CD14-positive monocyte (primary cell): ENCODE measurements at regions not wholly inside any gene's neighbourhood (a gene's known extent, or its start where the extent isn't known, plus 50 kb on each side); places are given as distances from the start of the nearest gene placed in this dataset.

ENCODE experiments used
- DNase-seq, 3 donors: peaks; one replicate each; pipeline ENCODE4 v3.0.0-alpha.2; 2011 to 2022
- H2AFZ ChIP-seq: 2 replicates; pipeline ENCODE4 v1.6.0; 2012; ENCODE audit warnings: mild to moderate bottlenecking, low read depth, low read length, inconsistent platforms; ENCODE audit not compliant: insufficient read depth, poor library complexity, severe bottlenecking
- H3K27ac ChIP-seq, 2 donors: 1 replicate in 1 of 2; 2 replicates in 1 of 2; pipeline ENCODE4 v1.5.1; 2012 to 2013; ENCODE audit warnings: low read length in 2 of 2, control low read depth in 1 of 2, inconsistent platforms in 1 of 2, low read depth in 1 of 2, mild to moderate bottlenecking in 1 of 2
- H3K27me3 ChIP-seq, 2 donors: one replicate each; pipeline versions ENCODE4 v1.6.0 to v1.6.1; 2011 to 2013; ENCODE audit warnings: low read length in 2 of 2; ENCODE audit not compliant: control insufficient read depth in 2 of 2, insufficient read depth in 2 of 2
- H3K36me3 ChIP-seq, 2 donors: replicated peaks in 1 of 2; 1 replicate in 1 of 2; 2 replicates in 1 of 2; pipeline versions ENCODE4 v1.5.1 to v1.6.1; 2012 to 2013; ENCODE audit warnings: low read length in 2 of 2, control low read depth in 1 of 2, inconsistent platforms in 1 of 2, mild to moderate bottlenecking in 1 of 2; ENCODE audit not compliant: insufficient read depth in 2 of 2, control insufficient read depth in 1 of 2
- H3K4me1 ChIP-seq, 2 donors: 1 replicate in 1 of 2; 2 replicates in 1 of 2; pipeline versions ENCODE4 v1.5.1 to v1.6.1; 2012 to 2013; ENCODE audit warnings: low read length in 2 of 2, control low read depth in 1 of 2, inconsistent platforms in 1 of 2, mild to moderate bottlenecking in 1 of 2, moderate library complexity in 1 of 2; ENCODE audit not compliant: insufficient read depth in 2 of 2, control insufficient read depth in 1 of 2
- H3K4me2 ChIP-seq: replicated peaks from 2 replicates; pipeline ENCODE3; 2012; ENCODE audit warnings: low read length, moderate library complexity, mild to moderate bottlenecking; ENCODE audit not compliant: poor library complexity, severe bottlenecking; ENCODE audit errors: extremely low read depth
- H3K4me3 ChIP-seq, 3 experiments: fragments of 200-600 bp in 1 of 3; sonication (generic) in 1 of 3; replicated peaks in 1 of 3; 1 replicate in 2 of 3; 2 replicates in 1 of 3; pipeline ENCODE4 v1.5.1; 2011 to 2013; ENCODE audit warnings: low read length in 3 of 3, mild to moderate bottlenecking in 3 of 3, control low read depth in 2 of 3, low read depth in 2 of 3, inconsistent platforms in 1 of 3, moderate library complexity in 1 of 3
- H3K79me2 ChIP-seq: 2 replicates; pipeline ENCODE4 v1.6.0; 2012; ENCODE audit warnings: mild to moderate bottlenecking, control low read depth, inconsistent platforms, low read length, moderate library complexity; ENCODE audit not compliant: insufficient read depth
- H3K9ac ChIP-seq: 2 replicates; pipeline ENCODE4 v1.6.0; 2017; ENCODE audit warnings: low read length, mild to moderate bottlenecking; ENCODE audit not compliant: insufficient read depth, poor library complexity, severe bottlenecking
- H3K9me3 ChIP-seq, 2 donors: replicated peaks in 1 of 2; 1 replicate in 1 of 2; 2 replicates in 1 of 2; pipeline versions ENCODE4 v1.5.1 to v1.6.1; 2012 to 2013; ENCODE audit warnings: low read length in 2 of 2, control low read depth in 1 of 2; ENCODE audit not compliant: control insufficient read depth in 1 of 2, insufficient read depth in 1 of 2
- H4K20me1 ChIP-seq: 2 replicates; pipeline ENCODE4 v1.6.0; 2012; ENCODE audit warnings: mild to moderate bottlenecking, low read length, control low read depth, moderate library complexity; ENCODE audit not compliant: insufficient read depth
- H3K27ac Mint-ChIP-seq, 7 donors: one replicate each; pipeline ENCODE4 v1.8.0; 2020; ENCODE audit warnings: mild to moderate bottlenecking in 7 of 7, mixed read lengths in 7 of 7, moderate library complexity in 6 of 7, inconsistent platforms in 2 of 7
- H3K27me3 Mint-ChIP-seq, 3 donors: one replicate each; pipeline ENCODE4 v1.8.0; 2021 to 2022; ENCODE audit warnings: low read depth in 3 of 3, mild to moderate bottlenecking in 3 of 3, mixed read lengths in 3 of 3, moderate library complexity in 3 of 3, inconsistent platforms in 1 of 3
- H3K36me3 Mint-ChIP-seq, 2 donors: one replicate each; pipeline ENCODE4 v1.8.0; 2020; ENCODE audit warnings: mixed read lengths in 2 of 2, inconsistent platforms in 1 of 2, mild to moderate bottlenecking in 1 of 2
- H3K4me1 Mint-ChIP-seq: one replicate; pipeline ENCODE4 v1.8.0; 2020; ENCODE audit warnings: mild to moderate bottlenecking, mixed read lengths
- H3K4me3 Mint-ChIP-seq, 2 donors: one replicate each; pipeline ENCODE4 v1.8.0; 2020; ENCODE audit warnings: mild to moderate bottlenecking in 2 of 2, mixed read lengths in 2 of 2, moderate library complexity in 1 of 2
- H3K9me3 Mint-ChIP-seq, 7 donors: one replicate each; pipeline ENCODE4 v1.8.0; 2020 to 2022; ENCODE audit warnings: mixed read lengths in 7 of 7, mild to moderate bottlenecking in 6 of 7, moderate library complexity in 6 of 7, inconsistent platforms in 2 of 7
- CTCF ChIP-seq: fragments of 200-600 bp; IDR thresholded peaks from one replicate; pipeline ENCODE4 v1.8.0; 2022; ENCODE audit warnings: antibody characterized with exemption, mild to moderate bottlenecking
- WGBS: methylation state at CpG from one replicate; pipeline ENCODE4 v1.1.5; 2013; ENCODE audit warnings: missing lambda C conversion rate; ENCODE audit not compliant: insufficient coverage; 5-methylcytosine and 5-hydroxymethylcytosine counted together
- intact Hi-C, 2 donors: fragments of 100-400 bp; cut with micrococcal nuclease; formaldehyde crosslinking; loops; one replicate each; pipeline versions ENCODE4 v1.15.0 to v1.15.1; 2023

GRCh38 chr18:39531659-39532058 lies 1966.1 kb upstream of the CELF4 start:
- Histone ChIP-seq H3K27me3 (no peaks in the 10 kb centered on the region), H3K9ac (no peak overlapping the region), H4K20me1 (no peaks in the 10 kb centered on the region), H3K4me3 (no peak overlapping the region), H3K27ac (no peak overlapping the region), H3K4me1 (no peaks in the 10 kb centered on the region), H2AFZ (no peak overlapping the region), H3K9me3 (peaks cover 0 to 4% of the 10 kb centered on the region in 2 donors), H3K79me2 (no peaks in the 10 kb centered on the region), H3K4me2 (no peak overlapping the region), H3K36me3 (no peaks in the 10 kb centered on the region)
- peaks cover 4% of the 10 kb centered on the region in 2 donors for H3K36me3 Mint-ChIP-seq
- no peak overlapping the region for H3K4me3 Mint-ChIP-seq
- intact Hi-C loops = no loop called here
- no peak for DNase-seq
- peaks cover 0 to 3% (median 0%) of the 10 kb centered on the region in 3 donors for H3K27me3 Mint-ChIP-seq
- TF ChIP-seq CTCF = no peak
- peaks cover 0 to 6% (median 2%) of the 10 kb centered on the region in 7 donors for H3K9me3 Mint-ChIP-seq
- WGBS = 88% methylated on average over 4 of the region's 5 CpGs
- no peak overlapping the region for H3K27ac Mint-ChIP-seq
- H3K4me1 Mint-ChIP-seq = no peaks in the 10 kb centered on the region

GRCh38 chr18:39529358-39529757 lies 1963.8 kb upstream of the CELF4 start:
- Histone ChIP-seq H3K4me1 (no peaks in the 10 kb centered on the region), H3K27me3 (no peaks in the 10 kb centered on the region), H3K36me3 (no peaks in the 10 kb centered on the region), H3K27ac (no peak overlapping the region), H3K79me2 (no peaks in the 10 kb centered on the region), H4K20me1 (no peaks in the 10 kb centered on the region), H3K9ac (no peak overlapping the region), H3K4me2 (no peak overlapping the region), H2AFZ (no peak overlapping the region), H3K4me3 (no peak overlapping the region), H3K9me3 (peaks cover 0 to 4% of the 10 kb centered on the region in 2 donors)
- no peak for DNase-seq
- H3K4me1 Mint-ChIP-seq = no peaks in the 10 kb centered on the region
- peaks cover 0 to 6% (median 2%) of the 10 kb centered on the region in 7 donors for H3K9me3 Mint-ChIP-seq
- peaks cover 4% of the 10 kb centered on the region in 2 donors for H3K36me3 Mint-ChIP-seq
- WGBS = 94% methylated on average over 11 of the region's 12 CpGs
- intact Hi-C loops = no loop called here
- TF ChIP-seq CTCF = no peak
- H3K27me3 Mint-ChIP-seq = peaks cover 0 to 3% (median 0%) of the 10 kb centered on the region in 3 donors
- no peak overlapping the region for H3K27ac Mint-ChIP-seq
- H3K4me3 Mint-ChIP-seq = no peak overlapping the region
